AG09309 (cell line): ENCODE measurements at regions not wholly inside any gene's neighbourhood (a gene's known extent, or its start where the extent isn't known, plus 50 kb on each side); places are given as distances from the start of the nearest gene placed in this dataset.

ENCODE experiments used
- DNase-seq: peaks from one replicate; pipeline ENCODE4 v3.0.0-alpha.2; 2010; ENCODE audit warnings: low read depth
- H3K4me3 ChIP-seq: 2 replicates; pipeline ENCODE4 v1.5.1; 2011; ENCODE audit warnings: mild to moderate bottlenecking, low read depth, low read length, moderate library complexity; ENCODE audit not compliant: control insufficient read depth
- CTCF ChIP-seq: IDR thresholded peaks from 2 replicates; pipeline ENCODE4 v1.5.1; 2011; ENCODE audit warnings: mild to moderate bottlenecking, low read depth, low read length, inconsistent platforms; ENCODE audit not compliant: insufficient read depth, control insufficient read depth; ENCODE audit errors: missing control alignments

- no peak overlapping the region for H3K4me3 ChIP-seq
- DNase-seq = no peak
- no peak for TF ChIP-seq CTCF
Observed at GRCh38 chr11:111153194-111153593, 92.3 kb upstream of the POU2AF2 start.

GRCh38 chr11:111148953-111149352 lies 96.6 kb upstream of the POU2AF2 start:
- DNase-seq = no peak
- no peak overlapping the region for H3K4me3 ChIP-seq
- TF ChIP-seq CTCF = no peak

- H3K4me3 ChIP-seq = no peak overlapping the region
- DNase-seq = no peak
- TF ChIP-seq CTCF = no peak
Observed at GRCh38 chr11:111148121-111148520, 97.4 kb upstream of the POU2AF2 start.

GRCh38 chr11:111137846-111138245 lies 107.7 kb upstream of the POU2AF2 start:
- no peak overlapping the region for H3K4me3 ChIP-seq
- no peak for TF ChIP-seq CTCF
- DNase-seq = no peak

GRCh38 chr11:111135778-111136570 lies 109.6 kb upstream of the POU2AF2 start:
- no peak overlapping the region for H3K4me3 ChIP-seq
- TF ChIP-seq CTCF = no peak
- no peak for DNase-seq

GRCh38 chr11:111135101-111135500 lies 110.4 kb upstream of the POU2AF2 start:
- no peak for TF ChIP-seq CTCF
- no peak for DNase-seq
- no peak overlapping the region for H3K4me3 ChIP-seq
